OCI-LY3 (cell line): ENCODE measurements at regions not wholly inside any gene's neighbourhood (a gene's known extent, or its start where the extent isn't known, plus 50 kb on each side); places are given as distances from the start of the nearest gene placed in this dataset.

ENCODE experiments used
- EZH2phosphoT487 ChIP-seq: fragments of 200-600 bp; shearing (Covaris generic); IDR thresholded peaks from 2 replicates; pipeline ENCODE4 v1.6.1; 2018; ENCODE audit warnings: antibody characterized with exemption, mixed run types, low read depth
- TF ChIP-seq, protein P1 (sequence below): fragments of 200-600, 300-600 bp; sonication (generic); IDR thresholded peaks from 2 replicates; pipeline ENCODE4 v1.5.1; 2014; ENCODE audit warnings: antibody characterized with exemption, low read length, low read depth

DNA sequence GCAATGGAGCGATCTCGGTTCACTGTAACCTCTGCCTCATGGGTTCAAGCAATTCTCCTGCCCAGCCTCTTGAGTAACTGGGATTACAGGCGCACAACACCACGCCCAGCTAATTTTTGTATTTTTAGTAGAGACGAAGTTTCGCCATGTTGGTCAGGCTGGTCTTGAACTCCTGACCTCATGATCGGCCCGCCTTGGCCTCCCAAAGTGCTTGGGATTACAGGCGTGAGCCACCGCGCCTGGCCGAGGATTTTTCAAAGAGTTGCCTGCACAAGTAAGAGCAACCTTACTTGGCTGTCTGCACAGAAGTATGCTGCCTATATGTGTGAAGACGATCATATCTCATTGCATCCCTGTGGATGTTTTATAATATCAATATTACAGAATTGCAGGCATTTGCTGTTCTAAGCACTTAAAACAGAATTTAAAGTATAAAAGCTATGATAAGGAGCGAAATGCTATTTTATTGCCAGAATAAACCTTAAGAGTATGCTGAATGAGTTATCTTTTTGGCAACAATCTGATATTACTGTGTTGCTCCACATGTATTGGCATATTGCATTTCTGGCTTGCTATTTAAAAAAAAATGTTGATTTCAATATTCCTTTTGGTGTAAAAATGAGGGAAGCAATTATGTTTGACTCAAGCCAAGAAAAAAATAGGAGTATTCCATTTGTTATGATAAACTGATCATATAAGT lies 379.4 kb upstream of the SEMA3D start:
- TF ChIP-seq, protein P1, sequence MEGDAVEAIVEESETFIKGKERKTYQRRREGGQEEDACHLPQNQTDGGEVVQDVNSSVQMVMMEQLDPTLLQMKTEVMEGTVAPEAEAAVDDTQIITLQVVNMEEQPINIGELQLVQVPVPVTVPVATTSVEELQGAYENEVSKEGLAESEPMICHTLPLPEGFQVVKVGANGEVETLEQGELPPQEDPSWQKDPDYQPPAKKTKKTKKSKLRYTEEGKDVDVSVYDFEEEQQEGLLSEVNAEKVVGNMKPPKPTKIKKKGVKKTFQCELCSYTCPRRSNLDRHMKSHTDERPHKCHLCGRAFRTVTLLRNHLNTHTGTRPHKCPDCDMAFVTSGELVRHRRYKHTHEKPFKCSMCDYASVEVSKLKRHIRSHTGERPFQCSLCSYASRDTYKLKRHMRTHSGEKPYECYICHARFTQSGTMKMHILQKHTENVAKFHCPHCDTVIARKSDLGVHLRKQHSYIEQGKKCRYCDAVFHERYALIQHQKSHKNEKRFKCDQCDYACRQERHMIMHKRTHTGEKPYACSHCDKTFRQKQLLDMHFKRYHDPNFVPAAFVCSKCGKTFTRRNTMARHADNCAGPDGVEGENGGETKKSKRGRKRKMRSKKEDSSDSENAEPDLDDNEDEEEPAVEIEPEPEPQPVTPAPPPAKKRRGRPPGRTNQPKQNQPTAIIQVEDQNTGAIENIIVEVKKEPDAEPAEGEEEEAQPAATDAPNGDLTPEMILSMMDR, result no peak
- no peak for TF ChIP-seq EZH2phosphoT487
